Neural cell (in vitro differentiated cells): ENCODE measurements at regions not wholly inside any gene's neighbourhood (a gene's known extent, or its start where the extent isn't known, plus 50 kb on each side); places are given as distances from the start of the nearest gene placed in this dataset.

Source experiments
- H2AFZ ChIP-seq: fragments of 200-600, 300-800 bp; sonication (generic), shearing (Covaris generic); 2 replicates; pipeline ENCODE4 v1.6.0; 2014; ENCODE audit warnings: low read depth, mild to moderate bottlenecking, antibody characterized with exemption, low read length, moderate library complexity
- H3F3A ChIP-seq: fragments of 200-600 bp; shearing (Covaris generic); 2 replicates; pipeline ENCODE4 v1.6.1; 2016; ENCODE audit warnings: mild to moderate bottlenecking, moderate library complexity, mixed read lengths, antibody characterized with exemption, low read length; ENCODE audit not compliant: insufficient read depth, poor library complexity, severe bottlenecking
- H3K27ac ChIP-seq: fragments of 200-600, 300-800 bp; sonication (generic), shearing (Covaris generic); 2 replicates; pipeline ENCODE4 v1.5.1; 2014; ENCODE audit warnings: mild to moderate bottlenecking, low read length, moderate library complexity
- H3K27me3 ChIP-seq: fragments of 300-800, 200-600 bp; sonication (generic), shearing (Covaris generic); 2 replicates; pipeline ENCODE4 v1.6.0; 2014; ENCODE audit warnings: mild to moderate bottlenecking, low read depth, low read length, moderate library complexity; ENCODE audit not compliant: insufficient read depth
- H3K36me3 ChIP-seq: fragments of 300-800, 200-600 bp; sonication (generic), shearing (Covaris generic); 2 replicates; pipeline ENCODE4 v1.5.1; 2014; ENCODE audit warnings: mild to moderate bottlenecking, antibody characterized with exemption, low read length, moderate library complexity; ENCODE audit not compliant: insufficient read depth
- H3K4me2 ChIP-seq: fragments of 300-800, 200-600 bp; sonication (generic), shearing (Covaris generic); 2 replicates; pipeline ENCODE4 v1.6.0; 2014; ENCODE audit warnings: mild to moderate bottlenecking, low read length
- H3K4me3 ChIP-seq: fragments of 300-800, 200-600 bp; sonication (generic), shearing (Covaris generic); 2 replicates; pipeline ENCODE4 v1.5.1; 2014; ENCODE audit warnings: mild to moderate bottlenecking, low read length, moderate library complexity
- H3K79me2 ChIP-seq: fragments of 200-600 bp; shearing (Covaris generic); replicated peaks from 2 replicates; pipeline ENCODE4 v1.6.0; 2014; ENCODE audit warnings: mild to moderate bottlenecking, low read length, moderate library complexity; ENCODE audit not compliant: insufficient read depth
- H3K9ac ChIP-seq: fragments of 300-800, 200-600 bp; sonication (generic), shearing (Covaris generic); 2 replicates; pipeline ENCODE4 v1.6.1; 2016; ENCODE audit warnings: mild to moderate bottlenecking, low read length, mixed read lengths
- H3K9me2 ChIP-seq: fragments of 200-600 bp; shearing (Covaris generic); 2 replicates; pipeline ENCODE4 v1.6.1; 2016; ENCODE audit warnings: mild to moderate bottlenecking, low read length, mixed read lengths; ENCODE audit not compliant: insufficient read depth
- H3K9me3 ChIP-seq: fragments of 200-600, 300-800 bp; sonication (generic), shearing (Covaris generic); 2 replicates; pipeline ENCODE4 v1.6.1; 2016; ENCODE audit warnings: mild to moderate bottlenecking, mixed run types, low read length, moderate library complexity, mixed read lengths
- H4K20me1 ChIP-seq: fragments of 200-600 bp; shearing (Covaris generic); 2 replicates; pipeline ENCODE4 v1.6.1; 2016; ENCODE audit warnings: mild to moderate bottlenecking, mixed run types; ENCODE audit not compliant: insufficient read depth
- EP300 ChIP-seq: fragments of 450-650 bp; conservative IDR thresholded peaks from 2 replicates; pipeline ENCODE4 v1.6.1; 2014; ENCODE audit warnings: antibody characterized with exemption, mild to moderate bottlenecking, moderate library complexity; ENCODE audit not compliant: poor library complexity, severe bottlenecking
- EZH2 ChIP-seq: fragments of 200-600, 300-800 bp; shearing (Covaris generic), sonication (generic); IDR thresholded peaks from 2 replicates; pipeline ENCODE4 v1.6.1; 2014; ENCODE audit warnings: antibody characterized with exemption, low read length, borderline replicate concordance, mild to moderate bottlenecking; ENCODE audit not compliant: insufficient read depth, poor library complexity, severe bottlenecking
- MXI1 ChIP-seq: fragments of 450-650 bp; conservative IDR thresholded peaks from 2 replicates; pipeline ENCODE4 v1.6.1; 2014; ENCODE audit warnings: antibody characterized with exemption, mild to moderate bottlenecking; ENCODE audit not compliant: poor library complexity, severe bottlenecking
- POLR2AphosphoS5 ChIP-seq: IDR thresholded peaks from 2 replicates; pipeline ENCODE4 v1.6.1; 2012
- RAD21 ChIP-seq: fragments of 450-650 bp; conservative IDR thresholded peaks from 2 replicates; pipeline ENCODE4 v1.6.1; 2014; ENCODE audit warnings: antibody characterized with exemption, mild to moderate bottlenecking, moderate library complexity
- SMC3 ChIP-seq: fragments of 450-650 bp; conservative IDR thresholded peaks from 2 replicates; pipeline ENCODE4 v1.6.1; 2014; ENCODE audit warnings: antibody characterized with exemption, mild to moderate bottlenecking, moderate library complexity; ENCODE audit not compliant: poor library complexity
- TAF1 ChIP-seq: IDR thresholded peaks from 2 replicates; pipeline ENCODE4 v1.6.1; 2012; ENCODE audit warnings: low read depth
- TF ChIP-seq, protein P1 (sequence below): fragments of 450-650 bp; IDR thresholded peaks from 2 replicates; pipeline ENCODE4 v1.5.1; 2014; ENCODE audit warnings: antibody characterized with exemption, mild to moderate bottlenecking, moderate library complexity; ENCODE audit not compliant: poor library complexity, severe bottlenecking
- TF ChIP-seq, protein P2 (sequence below): IDR thresholded peaks from 2 replicates; pipeline ENCODE4 v1.6.1; 2012; ENCODE audit warnings: borderline replicate concordance

DNA sequence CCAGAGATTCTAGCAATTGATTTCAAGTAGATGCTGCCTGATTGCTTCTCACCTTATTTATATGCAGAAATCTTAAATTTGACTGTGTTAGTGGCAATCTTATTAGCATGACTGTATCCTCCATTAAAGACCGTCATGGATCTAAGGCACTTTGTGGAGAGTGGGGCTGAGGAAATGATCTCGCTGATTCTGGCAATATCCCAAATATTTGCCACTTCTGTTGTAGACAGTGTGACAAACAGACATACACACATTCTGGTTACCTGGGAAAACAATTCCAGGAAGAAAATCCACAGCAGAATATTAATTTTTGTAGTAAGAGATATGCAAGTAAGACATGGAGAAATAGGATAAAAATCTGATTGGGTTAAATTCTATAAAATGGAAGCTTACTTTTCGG, 269.0 kb upstream of the G2E3 start:
- Histone ChIP-seq H3K9ac (no peak overlapping the region), H3K4me3 (no peak overlapping the region), H3K4me2 (no peak overlapping the region), H2AFZ (no peak overlapping the region), H3K27ac (no peak overlapping the region), H3K9me2 (no peaks in the 10 kb centered on the region), H3K9me3 (no peaks in the 10 kb centered on the region), H4K20me1 (no peaks in the 10 kb centered on the region), H3K79me2 (no peaks in the 10 kb centered on the region), H3K36me3 (no peaks in the 10 kb centered on the region), H3K27me3 (no peaks in the 10 kb centered on the region), H3F3A (no peaks in the 10 kb centered on the region)
- TF ChIP-seq EP300 (no peak), RAD21 (no peak), EZH2 (no peak), TAF1 (no peak), SMC3 (no peak), POLR2AphosphoS5 (no peak), MXI1 (no peak)
- TF ChIP-seq, protein P1, sequence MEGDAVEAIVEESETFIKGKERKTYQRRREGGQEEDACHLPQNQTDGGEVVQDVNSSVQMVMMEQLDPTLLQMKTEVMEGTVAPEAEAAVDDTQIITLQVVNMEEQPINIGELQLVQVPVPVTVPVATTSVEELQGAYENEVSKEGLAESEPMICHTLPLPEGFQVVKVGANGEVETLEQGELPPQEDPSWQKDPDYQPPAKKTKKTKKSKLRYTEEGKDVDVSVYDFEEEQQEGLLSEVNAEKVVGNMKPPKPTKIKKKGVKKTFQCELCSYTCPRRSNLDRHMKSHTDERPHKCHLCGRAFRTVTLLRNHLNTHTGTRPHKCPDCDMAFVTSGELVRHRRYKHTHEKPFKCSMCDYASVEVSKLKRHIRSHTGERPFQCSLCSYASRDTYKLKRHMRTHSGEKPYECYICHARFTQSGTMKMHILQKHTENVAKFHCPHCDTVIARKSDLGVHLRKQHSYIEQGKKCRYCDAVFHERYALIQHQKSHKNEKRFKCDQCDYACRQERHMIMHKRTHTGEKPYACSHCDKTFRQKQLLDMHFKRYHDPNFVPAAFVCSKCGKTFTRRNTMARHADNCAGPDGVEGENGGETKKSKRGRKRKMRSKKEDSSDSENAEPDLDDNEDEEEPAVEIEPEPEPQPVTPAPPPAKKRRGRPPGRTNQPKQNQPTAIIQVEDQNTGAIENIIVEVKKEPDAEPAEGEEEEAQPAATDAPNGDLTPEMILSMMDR = no peak
- TF ChIP-seq, protein P2, sequence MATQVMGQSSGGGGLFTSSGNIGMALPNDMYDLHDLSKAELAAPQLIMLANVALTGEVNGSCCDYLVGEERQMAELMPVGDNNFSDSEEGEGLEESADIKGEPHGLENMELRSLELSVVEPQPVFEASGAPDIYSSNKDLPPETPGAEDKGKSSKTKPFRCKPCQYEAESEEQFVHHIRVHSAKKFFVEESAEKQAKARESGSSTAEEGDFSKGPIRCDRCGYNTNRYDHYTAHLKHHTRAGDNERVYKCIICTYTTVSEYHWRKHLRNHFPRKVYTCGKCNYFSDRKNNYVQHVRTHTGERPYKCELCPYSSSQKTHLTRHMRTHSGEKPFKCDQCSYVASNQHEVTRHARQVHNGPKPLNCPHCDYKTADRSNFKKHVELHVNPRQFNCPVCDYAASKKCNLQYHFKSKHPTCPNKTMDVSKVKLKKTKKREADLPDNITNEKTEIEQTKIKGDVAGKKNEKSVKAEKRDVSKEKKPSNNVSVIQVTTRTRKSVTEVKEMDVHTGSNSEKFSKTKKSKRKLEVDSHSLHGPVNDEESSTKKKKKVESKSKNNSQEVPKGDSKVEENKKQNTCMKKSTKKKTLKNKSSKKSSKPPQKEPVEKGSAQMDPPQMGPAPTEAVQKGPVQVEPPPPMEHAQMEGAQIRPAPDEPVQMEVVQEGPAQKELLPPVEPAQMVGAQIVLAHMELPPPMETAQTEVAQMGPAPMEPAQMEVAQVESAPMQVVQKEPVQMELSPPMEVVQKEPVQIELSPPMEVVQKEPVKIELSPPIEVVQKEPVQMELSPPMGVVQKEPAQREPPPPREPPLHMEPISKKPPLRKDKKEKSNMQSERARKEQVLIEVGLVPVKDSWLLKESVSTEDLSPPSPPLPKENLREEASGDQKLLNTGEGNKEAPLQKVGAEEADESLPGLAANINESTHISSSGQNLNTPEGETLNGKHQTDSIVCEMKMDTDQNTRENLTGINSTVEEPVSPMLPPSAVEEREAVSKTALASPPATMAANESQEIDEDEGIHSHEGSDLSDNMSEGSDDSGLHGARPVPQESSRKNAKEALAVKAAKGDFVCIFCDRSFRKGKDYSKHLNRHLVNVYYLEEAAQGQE = no peak

DNA sequence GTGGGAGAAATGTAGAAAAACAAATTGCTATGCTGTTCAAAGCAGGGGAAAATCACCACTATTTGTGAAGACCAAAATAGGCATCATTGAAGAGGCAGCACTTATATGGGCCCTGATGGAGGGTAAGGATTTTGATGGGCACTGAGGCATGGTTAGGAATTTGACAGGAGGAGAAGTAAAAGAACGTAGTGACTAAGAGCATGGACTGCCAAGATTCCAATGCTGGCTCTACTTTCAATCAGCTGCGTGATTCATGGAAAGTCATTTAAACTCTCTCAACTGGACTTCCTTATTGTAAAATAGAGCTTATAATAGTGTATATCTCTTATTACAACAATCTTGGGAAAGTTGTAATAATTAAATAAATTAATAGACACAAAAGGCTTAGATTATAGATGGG, 267.7 kb upstream of the G2E3 start:
- no peaks in the 10 kb centered on the region for H3K9me3 ChIP-seq
- no peak overlapping the region for H3K4me2 ChIP-seq
- TF ChIP-seq RAD21 = no peak
- no peak for TF ChIP-seq MXI1
- TF ChIP-seq POLR2AphosphoS5 = no peak
- no peak overlapping the region for H3K4me3 ChIP-seq
- no peaks in the 10 kb centered on the region for H3F3A ChIP-seq
- no peaks in the 10 kb centered on the region for H3K27me3 ChIP-seq
- no peak overlapping the region for H3K9ac ChIP-seq
- no peaks in the 10 kb centered on the region for H3K36me3 ChIP-seq
- no peaks in the 10 kb centered on the region for H3K9me2 ChIP-seq
- H4K20me1 ChIP-seq = no peaks in the 10 kb centered on the region
- H3K79me2 ChIP-seq = no peaks in the 10 kb centered on the region
- no peak overlapping the region for H3K27ac ChIP-seq
- no peak overlapping the region for H2AFZ ChIP-seq

DNA sequence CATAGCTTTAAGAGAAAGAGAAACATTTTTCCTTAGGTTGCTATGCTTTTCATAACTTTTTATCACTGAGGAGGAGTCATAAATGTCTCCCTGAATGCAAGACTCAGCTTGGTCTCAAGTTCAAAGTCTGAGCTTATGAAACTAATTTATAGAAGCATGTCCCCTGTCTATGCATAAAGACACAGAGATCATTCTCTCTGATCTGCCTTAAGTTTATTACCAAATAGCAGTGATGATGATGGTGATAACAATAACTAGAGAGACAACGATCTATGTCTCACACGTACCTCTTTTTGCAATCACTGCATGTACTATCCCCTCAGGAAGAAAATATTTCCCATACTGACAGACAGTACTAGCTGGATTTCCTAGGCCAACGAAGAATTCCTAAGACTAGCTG, 266.4 kb upstream of the G2E3 start:
- Histone ChIP-seq H3K4me2 (no peak overlapping the region), H3F3A (no peaks in the 10 kb centered on the region), H2AFZ (no peak overlapping the region), H3K9me2 (no peaks in the 10 kb centered on the region), H3K36me3 (no peaks in the 10 kb centered on the region), H3K79me2 (no peaks in the 10 kb centered on the region), H3K9ac (no peak overlapping the region), H3K27ac (no peak overlapping the region), H4K20me1 (no peaks in the 10 kb centered on the region), H3K27me3 (no peaks in the 10 kb centered on the region), H3K4me3 (no peak overlapping the region), H3K9me3 (no peaks in the 10 kb centered on the region)
- TF ChIP-seq TAF1 (no peak), SMC3 (no peak), EZH2 (no peak), RAD21 (no peak)
- TF ChIP-seq, protein P1 = no peak
